ENCODE measurements at regions not wholly inside any gene's neighbourhood (a gene's known extent, or its start where the extent isn't known, plus 50 kb on each side); places are given as distances from the start of the nearest gene placed in this dataset.
"Not testable (repeated sequence)": the region's sequence is repeated elsewhere in the genome, so short reads cannot be mapped to it uniquely, and the experiment has no call there.

- Histone ChIP-seq H3K27me3 (replicated peaks; ENCODE audit: insufficient read depth) (no peaks in the 10 kb centered on the region), H3K4me1 (ENCODE audit: control insufficient read depth in 1 of 2, low read depth in 2 of 2) (peaks cover 0 to 7% of the 10 kb centered on the region in 2 donors), H3K36me3 (no peaks in the 10 kb centered on the region), H3K4me3 (no peak overlapping the region), H3K27ac (no peak overlapping the region), H3K9me3 (no peaks in the 10 kb centered on the region)
- no peak for TF ChIP-seq CTCF (IDR thresholded peaks at IDR 0.05)
- ATAC-seq (ENCODE audit: insufficient number of reproducible peaks, low FRiP score, low read depth): no peak
- DNase-seq (ENCODE audit: low spot score): no peak
Measured at GRCh38 chr4:148849581-148849980, 407.4 kb upstream of the NR3C2 start.

- Histone ChIP-seq H3K4me3 (no peak overlapping the region), H3K27me3 (replicated peaks; ENCODE audit: insufficient read depth) (no peaks in the 10 kb centered on the region), H3K36me3 (no peaks in the 10 kb centered on the region), H3K4me1 (ENCODE audit: control insufficient read depth in 1 of 2, low read depth in 2 of 2) (peaks cover 0 to 7% of the 10 kb centered on the region in 2 donors), H3K27ac (no peak overlapping the region), H3K9me3 (no peaks in the 10 kb centered on the region)
- ATAC-seq (ENCODE audit: insufficient number of reproducible peaks, low FRiP score, low read depth) (no peak), DNase-seq (ENCODE audit: low spot score) (no peak)
- TF ChIP-seq CTCF (IDR thresholded peaks at IDR 0.05): no peak
Measured at GRCh38 chr4:148847544-148848255, 405.5 kb upstream of the NR3C2 start.

GRCh38 chr4:148845609-148846008 is 403.4 kb upstream of the NR3C2 start:
- no peaks in the 10 kb centered on the region for H3K27me3 ChIP-seq (replicated peaks; ENCODE audit: insufficient read depth)
- TF ChIP-seq CTCF (IDR thresholded peaks at IDR 0.05): no peak
- no peaks in the 10 kb centered on the region for H3K36me3 ChIP-seq
- H3K4me1 ChIP-seq (ENCODE audit: control insufficient read depth in 1 of 2, low read depth in 2 of 2): peaks cover 0 to 7% of the 10 kb centered on the region in 2 donors
- no peak for ATAC-seq (ENCODE audit: insufficient number of reproducible peaks, low FRiP score, low read depth)
- H3K27ac ChIP-seq: no peak overlapping the region
- H3K4me3 ChIP-seq: no peak overlapping the region
- no peak for DNase-seq (ENCODE audit: low spot score)
- H3K9me3 ChIP-seq: no peaks in the 10 kb centered on the region

GRCh38 chr4:148843625-148844024 is 401.4 kb upstream of the NR3C2 start:
- Histone ChIP-seq H3K9me3 (no peaks in the 10 kb centered on the region), H3K4me3 (no peak overlapping the region), H3K27ac (no peak overlapping the region), H3K36me3 (no peaks in the 10 kb centered on the region), H3K27me3 (replicated peaks; ENCODE audit: insufficient read depth) (no peaks in the 10 kb centered on the region), H3K4me1 (ENCODE audit: control insufficient read depth in 1 of 2, low read depth in 2 of 2) (peaks cover 0 to 7% of the 10 kb centered on the region in 2 donors)
- DNase-seq (ENCODE audit: low spot score): no peak
- TF ChIP-seq CTCF (IDR thresholded peaks at IDR 0.05): no peak
- ATAC-seq (ENCODE audit: insufficient number of reproducible peaks, low FRiP score, low read depth): no peak

GRCh38 chr4:148842843-148843242 is 400.6 kb upstream of the NR3C2 start:
- no peak overlapping the region for H3K4me3 ChIP-seq
- H3K27ac ChIP-seq: no peak overlapping the region
- DNase-seq (ENCODE audit: low spot score) (no peak), ATAC-seq (ENCODE audit: insufficient number of reproducible peaks, low FRiP score, low read depth) (no peak)
- peaks cover 0 to 7% of the 10 kb centered on the region in 2 donors for H3K4me1 ChIP-seq (ENCODE audit: control insufficient read depth in 1 of 2, low read depth in 2 of 2)
- no peaks in the 10 kb centered on the region for H3K27me3 ChIP-seq (replicated peaks; ENCODE audit: insufficient read depth)
- no peaks in the 10 kb centered on the region for H3K36me3 ChIP-seq
- no peaks in the 10 kb centered on the region for H3K9me3 ChIP-seq
- TF ChIP-seq CTCF (IDR thresholded peaks at IDR 0.05): no peak

- not testable (repeated sequence) for H3K9me3 ChIP-seq; H3K4me1 ChIP-seq (ENCODE audit: control insufficient read depth in 1 of 2, low read depth in 2 of 2); H3K36me3 ChIP-seq; ATAC-seq (ENCODE audit: insufficient number of reproducible peaks, low FRiP score, low read depth); DNase-seq (ENCODE audit: low spot score); H3K27me3 ChIP-seq (replicated peaks; ENCODE audit: insufficient read depth); H3K4me3 ChIP-seq; H3K27ac ChIP-seq
Measured at GRCh38 chr4:148837571-148837970, 395.4 kb upstream of the NR3C2 start.

Measured in thoracic aorta (tissue), 2 donors.